Inflammatory macrophage (primary cell): ENCODE measurements at regions not wholly inside any gene's neighbourhood (a gene's known extent, or its start where the extent isn't known, plus 50 kb on each side); places are given as distances from the start of the nearest gene placed in this dataset.
"Not testable (repeated sequence)": the region's sequence is repeated elsewhere in the genome, so short reads cannot be mapped to it uniquely, and the experiment has no call there.

Source experiments
- DNase-seq, 2 donors: peaks; one replicate each; pipeline ENCODE4 v3.0.0-alpha.2; 2020 to 2022

DNA sequence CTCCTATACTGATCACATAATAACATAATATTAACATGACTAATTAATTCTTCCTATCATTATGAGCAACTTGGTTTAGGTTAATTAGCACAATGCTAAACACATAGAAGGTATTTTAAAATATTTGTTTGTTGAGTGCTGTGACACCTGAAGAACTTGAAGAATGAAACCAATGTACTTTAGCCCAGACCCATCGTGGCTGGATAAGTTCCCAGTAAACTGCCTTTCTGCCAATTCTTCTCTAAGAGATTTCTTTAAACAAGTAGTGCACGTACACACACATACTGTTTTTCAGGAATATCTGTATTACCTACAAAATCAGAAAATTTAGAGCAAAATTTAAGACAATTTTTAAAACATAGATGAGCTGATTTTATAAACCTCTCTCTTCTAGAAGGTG, 207.4 kb upstream of the SSTR1 start:
- DNase-seq, result no peak

DNA sequence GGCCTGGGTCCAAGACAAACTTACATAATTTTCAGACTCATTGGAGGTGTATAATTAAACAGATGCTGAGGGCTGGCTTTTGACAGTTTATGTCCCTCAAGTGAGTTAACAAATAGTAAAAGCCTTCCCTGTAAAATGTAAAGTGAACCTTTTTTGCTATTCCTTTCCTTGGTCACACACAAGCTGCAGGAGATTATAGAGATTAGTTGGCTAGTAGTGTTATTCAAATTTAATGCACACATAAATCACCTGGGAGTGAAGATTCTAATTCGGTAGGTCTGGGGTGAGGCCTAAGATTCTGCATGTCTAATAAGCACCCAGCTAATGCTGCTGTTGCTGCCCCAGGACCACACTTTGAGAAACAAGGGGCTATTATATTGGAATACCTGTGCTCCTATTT, 206.2 kb upstream of the SSTR1 start:
- DNase-seq, result no peak

DNA sequence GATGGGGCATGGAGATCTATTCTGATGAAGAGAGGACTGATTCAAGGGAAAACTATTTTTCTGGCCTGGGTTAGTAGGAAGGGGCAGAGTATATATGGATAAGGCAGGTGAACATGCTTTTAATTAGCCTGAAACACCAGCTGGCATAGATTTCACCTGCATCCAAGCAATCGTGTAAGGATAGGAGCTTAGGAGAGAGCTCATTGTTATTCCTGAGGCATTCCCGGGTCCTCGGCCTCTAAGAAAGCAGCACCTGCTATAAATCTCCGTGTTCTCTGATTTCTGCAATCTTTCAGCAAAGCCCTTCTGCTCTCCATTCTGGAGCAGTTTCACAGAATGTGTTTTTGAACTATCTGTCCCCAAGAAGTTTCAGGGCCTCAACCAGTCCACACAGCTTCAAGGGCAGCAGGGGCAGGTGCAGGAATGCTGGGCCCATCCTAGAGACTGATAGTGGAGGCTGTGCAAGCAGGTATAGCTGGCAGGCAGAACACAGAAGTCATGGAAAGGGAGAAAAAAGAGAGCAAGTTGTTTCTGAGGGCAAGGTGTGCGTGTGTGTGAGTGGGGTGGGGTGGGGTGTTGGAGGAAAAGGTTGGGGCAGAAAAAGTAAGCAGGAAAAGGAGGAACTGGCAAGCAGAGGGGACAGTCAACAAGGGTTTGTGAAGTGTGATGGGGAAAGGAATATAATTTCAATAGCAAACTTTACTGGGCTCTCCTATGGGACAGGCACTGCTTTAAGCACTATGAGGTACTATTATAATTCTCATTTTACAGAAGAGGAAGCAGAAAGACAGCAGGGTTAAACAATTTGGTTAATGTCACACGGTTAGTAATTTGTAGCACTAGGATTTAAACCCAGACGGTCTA, 203.7 kb upstream of the SSTR1 start:
- DNase-seq, result no peak

DNA sequence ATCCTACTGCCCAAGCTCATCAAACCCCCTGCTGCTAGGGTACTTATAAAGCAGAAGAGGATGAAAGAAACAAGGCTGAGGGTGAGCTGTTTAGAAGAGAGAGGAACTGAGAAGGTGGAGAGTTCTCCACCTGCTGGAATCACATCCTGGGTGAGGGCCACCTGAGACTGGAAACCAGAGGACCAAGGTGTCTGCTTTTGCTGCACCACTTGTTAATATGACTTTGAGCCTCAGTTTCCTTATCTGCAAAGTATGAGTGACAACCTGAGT, 203.2 kb upstream of the SSTR1 start:
- no peak for DNase-seq

DNA sequence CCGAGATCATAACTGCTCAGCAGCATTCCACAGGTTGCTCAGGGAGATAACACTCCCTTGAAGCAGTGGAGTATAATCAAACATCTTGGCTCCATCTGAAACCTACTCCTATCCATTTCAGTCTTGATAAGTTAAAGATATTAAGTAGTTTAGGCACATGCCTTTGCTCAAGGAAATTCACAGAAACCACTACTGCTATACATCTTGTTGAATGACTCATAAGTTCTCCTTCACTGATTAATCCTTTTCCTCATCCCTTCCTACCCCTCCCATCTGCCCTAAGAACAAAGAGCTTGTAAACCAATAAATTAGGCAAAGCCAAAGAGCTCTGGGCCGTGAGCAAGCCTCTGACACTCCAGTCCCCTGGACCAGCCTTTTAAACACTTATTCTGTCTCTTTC, 196.5 kb upstream of the SSTR1 start:
- not testable (repeated sequence) for DNase-seq

DNA sequence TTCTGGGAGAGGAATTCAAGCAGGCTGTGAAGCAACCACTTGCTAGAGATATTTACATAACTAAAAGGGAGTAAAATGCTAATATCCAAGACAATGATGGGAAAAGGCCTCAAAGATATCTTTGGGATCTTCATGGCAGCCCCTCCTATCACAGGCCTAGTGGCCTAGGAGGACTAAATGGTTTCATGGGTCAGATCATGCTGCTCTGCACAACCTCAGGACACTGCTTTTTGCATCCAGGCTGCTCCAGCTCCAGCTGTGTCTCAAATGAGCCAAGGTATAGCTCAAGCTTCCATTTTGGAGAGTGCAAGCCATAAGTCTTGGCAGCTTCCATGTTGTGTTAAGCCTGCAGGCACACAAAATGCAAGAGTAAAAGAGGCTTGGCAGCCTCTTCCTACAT, 195.6 kb upstream of the SSTR1 start:
- DNase-seq, result no peak

DNA sequence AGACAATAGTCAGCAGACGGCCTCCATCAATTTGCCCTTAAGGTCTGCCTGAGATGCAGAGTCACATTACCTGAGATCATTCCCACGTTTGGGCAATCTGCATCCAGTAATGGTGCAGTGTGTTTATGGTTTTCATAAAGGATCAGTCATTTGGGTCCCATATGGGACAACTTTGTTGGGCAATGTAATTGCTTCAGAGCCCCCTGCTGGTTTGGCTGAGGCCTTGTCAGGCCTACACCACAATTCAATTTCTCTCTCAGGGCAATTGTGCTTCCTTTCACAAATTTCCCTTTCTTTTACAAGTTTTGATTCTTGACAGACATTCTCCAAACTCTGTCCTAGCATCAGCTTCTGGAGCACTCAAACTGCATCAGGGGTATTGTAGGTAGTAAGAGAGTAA, 191.2 kb upstream of the SSTR1 start:
- DNase-seq, result no peak

DNA sequence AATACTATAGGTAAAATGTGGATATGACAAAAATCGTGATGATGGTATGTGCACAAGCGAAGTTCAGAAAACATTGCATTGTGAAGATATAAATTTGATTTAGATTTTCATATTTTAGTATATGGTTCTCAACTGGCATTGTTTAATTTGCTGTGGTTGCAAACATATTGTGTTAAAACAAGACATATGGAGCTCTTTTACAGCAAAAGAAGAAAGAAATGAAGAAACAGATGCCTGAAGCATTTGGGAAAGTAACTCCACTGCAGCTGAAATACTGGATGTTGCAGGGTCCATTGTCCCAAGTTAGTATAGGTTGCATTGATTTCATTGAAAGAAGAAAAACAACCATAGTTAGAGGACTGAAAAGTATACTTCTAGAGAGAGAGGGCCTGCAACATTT, 185.8 kb upstream of the SSTR1 start:
- no peak for DNase-seq

DNA sequence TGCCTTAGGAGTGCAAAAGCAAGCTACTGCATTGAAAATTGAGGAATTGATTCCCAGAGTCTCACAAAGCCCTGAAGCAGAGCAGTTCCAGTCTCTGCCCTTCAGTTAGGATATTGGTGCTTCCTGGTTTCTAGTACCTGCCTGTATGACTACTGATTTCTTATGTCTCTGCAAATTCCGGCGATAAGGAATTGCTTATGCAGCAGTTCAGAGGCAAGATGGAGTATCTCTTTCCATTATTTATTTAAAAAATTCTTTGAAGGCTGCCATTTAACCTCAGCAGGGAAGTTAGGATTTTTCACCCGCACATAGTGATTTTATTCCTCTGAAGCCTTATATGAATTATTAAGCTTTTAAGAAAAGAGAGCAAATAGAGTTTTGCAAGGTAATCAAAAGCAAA, 184.9 kb upstream of the SSTR1 start:
- no peak for DNase-seq

DNA sequence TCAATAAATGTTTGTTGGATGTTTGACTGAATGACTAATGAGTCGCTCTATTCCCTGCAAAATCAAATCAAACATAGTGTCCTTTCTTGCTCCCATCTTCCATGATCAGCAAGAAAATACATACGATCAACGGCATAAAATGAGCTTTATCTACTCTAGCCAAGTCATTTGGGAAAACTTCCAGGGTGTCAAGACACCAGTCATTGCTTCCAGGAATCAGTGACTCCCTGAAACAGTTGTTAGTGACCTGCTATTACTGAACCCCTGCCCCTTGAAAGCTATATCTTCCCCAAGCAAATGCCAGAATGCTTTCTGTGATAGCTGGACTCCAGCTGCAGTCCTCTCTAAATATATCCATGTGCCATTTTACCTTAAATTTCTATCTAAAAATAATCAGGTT, 169.5 kb upstream of the SSTR1 start:
- no peak for DNase-seq

DNA sequence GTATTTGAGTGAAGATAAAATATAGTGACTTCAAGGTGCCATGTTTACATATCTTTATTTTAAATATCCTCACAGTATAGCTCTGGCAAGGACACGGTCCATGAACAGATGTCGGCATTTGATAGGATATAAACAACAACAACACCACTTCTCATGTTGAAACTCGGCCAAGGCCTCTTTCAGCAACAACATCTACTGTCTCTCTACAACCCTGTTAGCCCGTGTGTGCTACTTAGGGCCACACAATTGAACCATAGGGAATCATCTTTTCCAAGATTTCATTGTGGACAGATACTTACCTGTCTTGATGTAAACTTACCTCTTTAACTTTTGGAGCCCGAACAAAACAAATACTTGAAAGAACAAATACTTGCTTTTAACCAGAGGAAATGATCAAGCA, 168.7 kb upstream of the SSTR1 start:
- DNase-seq, result no peak

DNA sequence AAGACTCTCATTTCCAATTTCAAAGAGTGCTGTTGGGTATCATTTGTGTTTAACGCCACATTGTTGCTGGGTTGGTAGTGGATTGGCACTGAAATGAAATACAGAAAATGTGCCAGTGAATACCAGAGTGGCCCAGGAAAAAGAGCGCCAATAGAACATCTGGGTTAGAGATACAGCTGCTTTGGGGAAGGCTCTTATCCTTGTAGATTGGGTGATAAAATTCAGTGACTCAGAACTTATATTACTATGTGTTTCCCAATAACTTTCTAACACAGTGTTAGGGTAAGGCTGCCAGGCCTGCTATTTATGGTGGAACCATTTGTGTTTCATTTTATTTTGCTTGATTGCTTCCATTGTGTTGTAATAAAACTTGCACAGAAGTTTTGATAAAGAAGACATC, 168.2 kb upstream of the SSTR1 start:
- no peak for DNase-seq

DNA sequence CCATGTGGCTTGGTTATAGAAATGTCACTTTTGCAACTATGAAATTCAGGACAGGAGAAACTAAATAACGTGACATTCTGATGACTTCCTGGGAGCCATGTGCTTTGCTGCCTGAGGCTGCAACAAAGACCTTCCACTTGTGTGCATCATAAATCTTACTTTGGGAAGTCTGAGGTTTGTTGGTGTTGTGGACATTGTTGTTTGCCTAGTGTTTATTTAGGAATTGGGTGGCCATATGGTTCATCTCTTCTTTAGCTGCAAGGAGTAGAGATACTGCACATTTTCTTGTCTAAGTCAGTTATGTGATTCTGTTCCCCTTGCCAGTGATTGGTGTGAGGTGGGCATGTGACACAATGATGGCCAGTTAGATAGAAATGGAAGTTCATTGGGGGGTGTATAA, 167.3 kb upstream of the SSTR1 start:
- no peak for DNase-seq

DNA sequence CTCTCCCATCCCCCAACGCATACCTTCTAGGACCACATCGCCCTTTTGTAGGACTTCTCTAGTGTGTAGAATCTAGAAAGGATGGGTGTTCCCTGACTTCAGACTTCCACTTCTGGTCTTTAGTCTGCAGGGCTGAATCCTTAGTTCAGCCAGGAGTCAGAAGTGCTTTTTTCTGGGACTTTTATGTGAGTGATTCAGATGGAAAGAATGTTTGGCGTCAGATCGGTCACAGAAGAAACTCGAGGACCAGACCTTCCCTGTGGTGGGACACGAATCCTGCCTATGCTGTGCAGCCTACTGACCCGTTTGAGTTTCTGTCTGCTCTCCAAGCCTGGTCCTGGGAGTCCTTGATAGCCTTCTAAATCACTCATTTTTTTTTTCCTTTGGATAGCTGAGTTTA, 165.4 kb upstream of the SSTR1 start:
- DNase-seq, result no peak

DNA sequence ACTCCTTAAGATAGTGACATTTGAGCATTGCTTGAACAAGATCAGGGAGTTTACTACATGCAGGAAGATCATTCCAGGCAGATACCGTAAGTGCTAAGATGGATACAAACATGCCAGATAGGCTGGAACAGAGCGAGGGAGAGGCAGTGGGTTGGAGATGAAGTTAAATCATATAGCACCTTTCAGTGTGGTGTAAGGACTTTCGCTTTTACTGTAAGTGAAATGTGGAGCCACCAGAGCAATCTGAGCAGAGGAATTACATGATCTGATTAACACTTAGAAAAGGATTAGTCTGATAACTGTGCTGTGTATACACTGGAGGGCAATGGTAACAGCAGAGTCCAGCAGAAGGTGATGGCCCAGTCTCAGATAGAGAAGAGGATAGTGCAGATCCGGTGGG, 163.0 kb upstream of the SSTR1 start:
- no peak for DNase-seq

DNA sequence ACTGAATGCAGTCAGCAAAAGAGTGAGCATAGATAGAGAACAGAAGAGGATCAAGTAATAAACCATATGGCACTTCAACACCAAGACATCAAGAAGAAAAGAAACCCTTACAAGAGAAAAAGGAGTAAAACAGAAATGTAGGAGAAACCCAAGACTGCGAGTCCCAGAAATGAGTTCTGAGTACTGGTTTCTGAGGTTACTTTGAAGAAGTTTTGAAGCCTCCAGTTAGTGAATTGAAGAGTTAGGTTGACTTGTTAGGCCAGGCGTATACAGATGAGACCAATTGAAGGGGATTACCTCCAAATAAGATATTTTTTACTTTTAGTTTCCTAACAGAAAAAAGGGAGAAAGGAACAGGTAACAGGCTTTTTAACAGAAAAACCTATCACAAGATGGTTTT, 162.2 kb upstream of the SSTR1 start:
- no peak for DNase-seq

DNA sequence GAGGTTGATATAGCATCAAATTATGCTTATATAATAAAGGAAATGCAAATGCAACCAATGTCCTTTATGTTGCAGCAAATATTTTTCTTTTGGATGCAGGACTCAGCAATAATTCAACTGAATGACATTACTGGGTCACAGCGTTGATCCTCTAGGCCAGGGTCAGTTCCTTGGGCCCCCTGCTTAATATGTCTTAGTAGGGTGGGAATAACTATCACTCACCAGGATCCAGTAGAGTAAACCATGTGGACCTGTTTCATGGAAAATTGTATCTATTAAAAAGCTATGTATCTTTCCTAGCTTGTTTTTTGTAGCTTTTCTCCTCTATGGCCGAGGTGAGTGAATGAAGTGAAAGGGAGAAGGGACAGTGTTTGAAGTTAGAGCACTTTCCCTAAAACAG, 161.5 kb upstream of the SSTR1 start:
- DNase-seq, result no peak

DNA sequence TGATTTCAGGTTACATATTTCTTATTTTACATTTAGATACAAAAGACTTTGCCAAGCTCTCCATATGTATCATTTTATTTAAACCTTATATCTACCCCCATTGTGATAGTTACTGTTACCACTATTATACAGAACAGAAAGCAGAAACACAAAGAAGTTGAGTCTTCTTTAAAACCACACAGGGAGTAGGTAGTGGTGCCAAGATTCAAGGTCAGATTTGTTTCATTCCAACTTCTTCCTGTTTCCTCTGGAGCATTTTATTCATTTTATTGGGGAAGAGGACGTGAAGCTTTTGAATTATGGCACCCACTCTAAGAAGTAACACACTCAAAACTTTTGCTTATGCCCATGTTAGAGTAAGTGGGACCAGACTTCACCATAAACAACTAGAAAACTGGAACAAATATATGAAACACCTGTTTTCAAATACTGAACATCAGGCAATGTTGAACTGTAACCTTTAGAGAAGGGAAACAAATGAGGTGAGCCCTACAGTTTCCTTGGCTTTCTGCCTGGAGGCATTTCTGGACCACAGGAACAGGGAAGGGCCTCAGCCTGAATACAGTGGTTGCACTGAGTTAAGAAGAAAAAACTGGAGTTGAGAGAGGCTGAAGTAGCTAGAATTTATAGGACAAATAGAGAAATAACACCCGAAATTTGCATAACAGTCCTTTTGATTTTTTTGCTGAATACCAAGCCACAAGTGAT, 160.4 kb upstream of the SSTR1 start:
- no peak for DNase-seq

DNA sequence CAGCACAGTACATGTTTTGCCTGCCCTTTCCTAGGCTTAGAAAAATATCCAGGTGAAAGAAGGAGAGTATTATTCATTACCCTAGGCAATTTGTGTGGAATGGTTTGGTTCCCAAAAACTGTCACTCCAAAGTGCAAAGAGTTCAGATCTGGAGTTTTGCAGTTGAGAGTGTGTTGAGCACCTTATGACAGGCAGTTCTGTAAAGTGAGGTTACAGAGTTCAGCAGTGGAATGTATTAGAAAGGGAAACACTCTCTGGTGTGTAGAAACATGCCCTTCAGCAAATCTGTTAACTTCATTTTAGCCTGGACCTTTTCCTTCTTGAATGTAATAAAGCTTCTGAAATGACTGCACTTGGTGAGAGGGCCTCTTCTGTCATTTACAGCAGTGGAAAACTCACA, 154.0 kb upstream of the SSTR1 start:
- DNase-seq, result no peak

DNA sequence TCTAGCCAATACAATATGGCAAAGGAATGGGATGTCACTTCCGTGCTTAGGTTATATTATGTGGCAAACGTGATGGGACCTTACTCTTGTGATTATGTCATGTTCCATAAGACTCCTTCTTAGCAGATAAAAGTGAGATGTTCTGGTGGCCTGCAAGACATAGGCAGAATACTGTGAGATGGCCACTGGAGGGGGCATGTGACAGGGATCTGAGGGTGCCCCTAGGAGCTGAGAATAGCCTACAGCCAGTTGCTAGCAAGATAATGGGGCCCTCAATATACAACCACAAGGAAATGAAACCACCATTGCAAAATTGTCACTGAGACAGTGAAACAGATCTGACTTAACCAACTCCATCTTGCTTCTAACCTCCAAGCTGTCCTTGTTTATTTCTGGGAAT, 151.4 kb upstream of the SSTR1 start:
- DNase-seq, result no peak

DNA sequence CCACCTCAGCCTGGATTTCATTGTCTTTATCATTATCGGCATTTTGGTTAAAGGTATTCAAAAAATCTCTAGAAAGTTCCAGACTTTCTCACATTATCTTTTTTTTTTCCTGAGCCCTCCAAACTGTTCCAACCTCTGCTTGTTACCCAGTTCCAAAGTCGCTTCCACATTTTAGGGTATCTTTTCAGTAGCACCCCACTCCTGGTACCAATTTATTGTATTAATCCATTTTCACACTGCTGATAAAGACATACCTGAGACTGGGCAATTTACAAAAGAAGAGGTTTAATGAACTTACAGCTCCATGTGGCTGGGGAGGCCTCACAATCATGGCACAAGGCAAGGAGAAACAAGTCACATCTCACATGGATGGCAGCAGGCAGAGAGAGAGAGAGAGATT, 145.5 kb upstream of the SSTR1 start:
- not testable (repeated sequence) for DNase-seq

DNA sequence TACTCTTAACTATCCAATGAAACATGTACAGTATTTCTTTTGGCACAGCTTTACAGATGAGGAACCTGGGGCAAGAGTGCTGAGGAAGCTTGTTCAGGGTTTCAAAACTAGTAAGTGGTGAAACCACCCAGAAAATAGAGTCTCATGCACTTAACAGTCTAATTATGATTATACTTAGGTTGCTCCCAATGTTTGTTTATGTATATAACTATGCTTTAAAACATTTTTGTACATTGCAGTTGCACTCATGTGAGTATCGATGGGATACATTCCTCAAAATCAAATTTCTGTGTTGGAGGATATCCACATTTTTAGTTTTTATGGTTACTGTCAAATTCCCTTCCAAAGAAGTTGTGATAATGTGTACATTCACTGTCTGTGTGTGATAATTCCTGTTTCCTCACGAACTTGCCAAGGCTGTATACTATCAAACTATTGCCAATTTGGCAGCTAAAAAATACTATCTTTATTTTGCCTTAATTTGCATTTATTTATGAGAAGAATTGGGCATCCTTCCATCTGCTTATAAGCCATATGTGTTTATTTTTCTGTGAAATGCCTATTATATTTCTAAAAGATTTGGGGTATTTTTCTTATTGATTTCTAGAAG, 143.9 kb upstream of the SSTR1 start:
- DNase-seq, result no peak

DNA sequence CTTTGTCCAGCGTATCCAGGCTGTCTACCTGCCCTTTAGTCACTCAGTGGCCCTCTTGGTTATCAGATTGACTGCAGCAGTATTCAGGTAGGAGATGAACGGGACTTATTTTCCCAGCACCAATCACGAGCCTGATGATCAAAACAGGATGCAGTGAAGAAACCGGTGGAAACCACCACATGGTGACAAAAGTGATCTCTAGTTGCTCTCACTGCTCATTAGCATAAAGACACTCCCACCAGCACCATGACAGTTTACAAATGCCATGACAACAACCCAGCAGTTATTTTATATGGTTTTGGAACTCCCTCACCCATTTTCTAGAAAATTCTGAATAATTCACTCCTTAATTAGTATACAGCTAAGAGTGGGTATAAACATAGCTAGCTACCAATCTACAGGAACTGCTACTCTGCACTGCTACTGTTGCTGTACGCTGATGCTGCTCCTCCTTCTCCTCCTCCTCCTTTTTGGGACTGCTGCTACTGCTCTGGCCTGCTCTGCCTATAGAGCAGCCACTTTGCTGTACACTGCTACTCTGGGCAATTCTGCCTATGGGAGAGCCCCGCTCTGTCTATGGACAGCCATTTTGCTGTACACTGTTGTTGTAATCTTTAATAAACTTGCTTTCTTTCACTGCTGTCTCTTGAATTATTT, 142.5 kb upstream of the SSTR1 start:
- peak in 1 of 2 donors; percentile 2 for DNase-seq
